Endothelial cell of umbilical vein (primary cell): ENCODE measurements at regions not wholly inside any gene's neighbourhood (a gene's known extent, or its start where the extent isn't known, plus 50 kb on each side); places are given as distances from the start of the nearest gene placed in this dataset.

Experiments used
- BruUV-seq: library from RNA; stranded (reverse); fragments of 400-500 nt; replicated peaks from 2 replicates; lab custom pipeline; 2021; lab: Mats Ljungman, UMichigan
- CTCF ChIA-PET: fragments of 300-600, 350-600 bp; sonication (Branson Sonifier 250); formaldehyde crosslinking; loops from one replicate; lab custom pipeline; 2021; ENCODE audit warnings: antibody characterized with exemption, inconsistent platforms; lab: Charles Lee
- POLR2A ChIA-PET: fragments of 300-600, 350-600 bp; sonication (Branson Sonifier 250); formaldehyde crosslinking; loops from one replicate; lab custom pipeline; 2021; ENCODE audit warnings: antibody characterized with exemption, inconsistent platforms; lab: Charles Lee
- DNase-seq: peaks from one replicate; pipeline ENCODE4 v3.0.0-alpha.2; 2011; ENCODE audit warnings: low read depth, low spot score
- FAIRE-seq: peaks from 2 replicates; lab custom pipeline; 2011; peaks lifted over from hg19 to GRCh38; lab: Jason Lieb, UNC
- H2AFZ ChIP-seq: 2 replicates; pipeline ENCODE4 v1.6.0; 2012; ENCODE audit warnings: low read depth, low read length, control low read depth, inconsistent platforms
- H3K27ac ChIP-seq: 2 replicates; pipeline ENCODE4 v1.5.1; 2011; ENCODE audit warnings: low read depth, mild to moderate bottlenecking, control low read depth, low read length, moderate library complexity; ENCODE audit not compliant: insufficient read depth
- H3K27me3 ChIP-seq, 2 experiments: 2 replicates each; pipeline versions ENCODE4 v1.6.0 to v1.6.1; 2011; ENCODE audit warnings: low read length in 2 of 2, mixed read lengths in 1 of 2; ENCODE audit not compliant: control insufficient read depth in 2 of 2, insufficient read depth in 2 of 2
- H3K36me3 ChIP-seq, 2 experiments: 2 replicates in 1 of 2; 3 replicates in 1 of 2; pipeline ENCODE4 v1.5.1; 2011; ENCODE audit warnings: low read length in 2 of 2, mild to moderate bottlenecking in 1 of 2, moderate library complexity in 1 of 2; ENCODE audit not compliant: control insufficient read depth in 2 of 2, insufficient read depth in 2 of 2; ENCODE audit errors: extremely low read depth in 1 of 2
- H3K4me1 ChIP-seq: 3 replicates; pipeline ENCODE4 v1.5.1; 2011; ENCODE audit warnings: mild to moderate bottlenecking, low read length; ENCODE audit not compliant: control insufficient read depth, insufficient read depth; ENCODE audit errors: extremely low read depth
- H3K4me2 ChIP-seq: 2 replicates; pipeline ENCODE4 v1.6.1; 2011; ENCODE audit warnings: low read length, control low read depth, mixed read lengths; ENCODE audit not compliant: insufficient read depth
- H3K4me3 ChIP-seq, 3 experiments: fragments of 200-600 bp in 1 of 3; sonication (generic), shearing (Covaris generic) in 1 of 3; replicated peaks in 1 of 3; 2 replicates each; pipeline ENCODE4 v1.5.1; 2011 to 2016; ENCODE audit warnings: control low read depth in 3 of 3, low read length in 3 of 3, mild to moderate bottlenecking in 2 of 3, inconsistent platforms in 1 of 3, low read depth in 1 of 3, moderate library complexity in 1 of 3; ENCODE audit not compliant: insufficient read depth in 1 of 3
- H3K79me2 ChIP-seq: 2 replicates; pipeline ENCODE4 v1.6.0; 2012; ENCODE audit warnings: low read length, inconsistent platforms; ENCODE audit not compliant: control insufficient read depth, insufficient read depth
- H3K9ac ChIP-seq: replicated peaks from 2 replicates; pipeline ENCODE3; 2011; ENCODE audit warnings: low read length, control low read depth; ENCODE audit not compliant: insufficient read depth; ENCODE audit errors: extremely low read depth
- H3K9me1 ChIP-seq: replicated peaks from 3 replicates; pipeline ENCODE4 v1.6.0; 2011; ENCODE audit warnings: mild to moderate bottlenecking, low read length; ENCODE audit not compliant: control insufficient read depth, insufficient read depth; ENCODE audit errors: extremely low read depth
- H3K9me3 ChIP-seq: replicated peaks from 2 replicates; pipeline ENCODE4 v1.5.1; 2012; ENCODE audit warnings: low read length, inconsistent platforms; ENCODE audit not compliant: control insufficient read depth, insufficient read depth
- H4K20me1 ChIP-seq: replicated peaks from 2 replicates; pipeline ENCODE3; 2011; ENCODE audit warnings: mild to moderate bottlenecking, low read length; ENCODE audit not compliant: control insufficient read depth, insufficient read depth; ENCODE audit errors: extremely low read depth
- CTCF ChIP-seq, 2 donors: IDR thresholded peaks; 1 replicate in 1 of 2; 2 replicates in 1 of 2; pipeline ENCODE4 v1.5.1; 2011; ENCODE audit warnings: low read length in 2 of 2, mild to moderate bottlenecking in 2 of 2, moderate library complexity in 2 of 2, control low read depth in 1 of 2, inconsistent platforms in 1 of 2, low read depth in 1 of 2; ENCODE audit not compliant: insufficient read depth in 1 of 2; ENCODE audit errors: extremely low read depth in 1 of 2
- EZH2 ChIP-seq: IDR thresholded peaks from 2 replicates; pipeline ENCODE4 v1.6.1; 2012; ENCODE audit warnings: borderline replicate concordance, low read depth, mild to moderate bottlenecking, moderate library complexity, low read length, inconsistent platforms; ENCODE audit not compliant: severe bottlenecking
- FOS ChIP-seq: IDR thresholded peaks from 2 replicates; pipeline ENCODE4 v1.6.1; 2011; ENCODE audit warnings: mild to moderate bottlenecking, low read length, moderate library complexity, borderline replicate concordance; ENCODE audit not compliant: insufficient read depth
- GATA2 ChIP-seq: IDR thresholded peaks from 2 replicates; pipeline ENCODE4 v1.7.0; 2011; ENCODE audit warnings: low read depth, mild to moderate bottlenecking, moderate library complexity, mixed read lengths, low read length; ENCODE audit not compliant: insufficient read length, insufficient read depth
- JUN ChIP-seq: IDR thresholded peaks from 2 replicates; pipeline ENCODE4 v1.6.1; 2011; ENCODE audit warnings: borderline replicate concordance, low read depth; ENCODE audit not compliant: insufficient read length, insufficient read depth
- MAX ChIP-seq: IDR thresholded peaks from 2 replicates; pipeline ENCODE4 v1.6.1; 2011; ENCODE audit not compliant: insufficient read depth, insufficient read length
- MYC ChIP-seq: IDR thresholded peaks from one replicate; pipeline ENCODE4 v1.6.1; 2011; ENCODE audit warnings: mild to moderate bottlenecking, low read depth, low read length
- POLR2A ChIP-seq: IDR thresholded peaks from 2 replicates; pipeline ENCODE4 v1.6.1; 2012; ENCODE audit warnings: low read depth, mild to moderate bottlenecking, control low read depth, low read length
- POLR2AphosphoS5 ChIP-seq: IDR thresholded peaks from 2 replicates; pipeline ENCODE4 v1.6.1; 2012; ENCODE audit warnings: low read depth, mild to moderate bottlenecking, control low read depth, low read length, moderate library complexity; ENCODE audit not compliant: insufficient read depth
- dilution Hi-C: fragments of 300-500 bp; cut with MboI; formaldehyde crosslinking; loops from one replicate; pipeline ENCODE4 v1.15.0; 2019; ENCODE audit warnings: low sequenced_read_pairs; ENCODE audit not compliant: extremely low pct_ligation_motif_present
- intact Hi-C: fragments of 100-400 bp; cut with micrococcal nuclease; formaldehyde crosslinking; loops from one replicate; pipeline ENCODE4 v1.10.0; 2022

GRCh38 chr5:141795421-141795820, 82.8 kb downstream of the PCDH1 start:
- Histone ChIP-seq H3K9ac (no peak overlapping the region), H3K4me2 (no peak overlapping the region), H3K36me3 (no peaks in the 10 kb centered on the region), H2AFZ (no peak overlapping the region), H3K4me3 (no peak overlapping the region), H3K4me1 (no peaks in the 10 kb centered on the region), H3K9me1 (no peaks in the 10 kb centered on the region), H3K79me2 (no peaks in the 10 kb centered on the region), H3K27ac (no peak overlapping the region), H3K27me3 (peaks cover 2 to 6% of the 10 kb centered on the region in 2 experiments), H4K20me1 (no peaks in the 10 kb centered on the region), H3K9me3 (no peaks in the 10 kb centered on the region)
- ChIA-PET CTCF (interaction anchor here (0.7 to 2.4 kb wide), 5 partner anchors 16 to 165 kb away, joined by 3 to 9 read pairs (median 3); no protein-coding TSS in a partner anchor), POLR2A (no interaction called here)
- FAIRE-seq (no peak), DNase-seq (no peak)
- intact Hi-C loops, result no loop called here
- dilution Hi-C loops, result no loop called here
- no TSS peak for BruUV-seq
- TF ChIP-seq POLR2A, result no peak
- TF ChIP-seq EZH2, result no peak
- TF ChIP-seq FOS, result no peak
- no peak for TF ChIP-seq GATA2
- no peak for TF ChIP-seq POLR2AphosphoS5
- TF ChIP-seq JUN, result no peak
- no peak for TF ChIP-seq MYC
- TF ChIP-seq MAX, result no peak
- TF ChIP-seq CTCF (IDR thresholded peaks at IDR 0.05; ENCODE audit: extremely low read depth in 1 of 2, insufficient read depth in 1 of 2, low read depth in 1 of 2, low read length in 2 of 2), result no peak
